ENCODE measurements at regions not wholly inside any gene's neighbourhood (a gene's known extent, or its start where the extent isn't known, plus 50 kb on each side); places are given as distances from the start of the nearest gene placed in this dataset.

- TF ChIP-seq, protein P1, sequence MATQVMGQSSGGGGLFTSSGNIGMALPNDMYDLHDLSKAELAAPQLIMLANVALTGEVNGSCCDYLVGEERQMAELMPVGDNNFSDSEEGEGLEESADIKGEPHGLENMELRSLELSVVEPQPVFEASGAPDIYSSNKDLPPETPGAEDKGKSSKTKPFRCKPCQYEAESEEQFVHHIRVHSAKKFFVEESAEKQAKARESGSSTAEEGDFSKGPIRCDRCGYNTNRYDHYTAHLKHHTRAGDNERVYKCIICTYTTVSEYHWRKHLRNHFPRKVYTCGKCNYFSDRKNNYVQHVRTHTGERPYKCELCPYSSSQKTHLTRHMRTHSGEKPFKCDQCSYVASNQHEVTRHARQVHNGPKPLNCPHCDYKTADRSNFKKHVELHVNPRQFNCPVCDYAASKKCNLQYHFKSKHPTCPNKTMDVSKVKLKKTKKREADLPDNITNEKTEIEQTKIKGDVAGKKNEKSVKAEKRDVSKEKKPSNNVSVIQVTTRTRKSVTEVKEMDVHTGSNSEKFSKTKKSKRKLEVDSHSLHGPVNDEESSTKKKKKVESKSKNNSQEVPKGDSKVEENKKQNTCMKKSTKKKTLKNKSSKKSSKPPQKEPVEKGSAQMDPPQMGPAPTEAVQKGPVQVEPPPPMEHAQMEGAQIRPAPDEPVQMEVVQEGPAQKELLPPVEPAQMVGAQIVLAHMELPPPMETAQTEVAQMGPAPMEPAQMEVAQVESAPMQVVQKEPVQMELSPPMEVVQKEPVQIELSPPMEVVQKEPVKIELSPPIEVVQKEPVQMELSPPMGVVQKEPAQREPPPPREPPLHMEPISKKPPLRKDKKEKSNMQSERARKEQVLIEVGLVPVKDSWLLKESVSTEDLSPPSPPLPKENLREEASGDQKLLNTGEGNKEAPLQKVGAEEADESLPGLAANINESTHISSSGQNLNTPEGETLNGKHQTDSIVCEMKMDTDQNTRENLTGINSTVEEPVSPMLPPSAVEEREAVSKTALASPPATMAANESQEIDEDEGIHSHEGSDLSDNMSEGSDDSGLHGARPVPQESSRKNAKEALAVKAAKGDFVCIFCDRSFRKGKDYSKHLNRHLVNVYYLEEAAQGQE (IDR thresholded peaks at IDR 0.05; ENCODE audit: low read depth) = no peak
- TF ChIP-seq POLR2AphosphoS5 (IDR thresholded peaks at IDR 0.05; ENCODE audit: low read depth, low read length) (no peak), EGR1 (IDR thresholded peaks at IDR 0.05; ENCODE audit: low read depth) (no peak)
- TF ChIP-seq, protein P2, sequence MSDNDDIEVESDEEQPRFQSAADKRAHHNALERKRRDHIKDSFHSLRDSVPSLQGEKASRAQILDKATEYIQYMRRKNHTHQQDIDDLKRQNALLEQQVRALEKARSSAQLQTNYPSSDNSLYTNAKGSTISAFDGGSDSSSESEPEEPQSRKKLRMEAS (IDR thresholded peaks at IDR 0.05) = no peak
Measured at GRCh38 chr11:70028147-70028855, 49.8 kb upstream of the ANO1 start (continued).

Data from HCT116 (cell line).